Esophagus squamous epithelium (tissue), 4 donors: ENCODE measurements at regions not wholly inside any gene's neighbourhood (a gene's known extent, or its start where the extent isn't known, plus 50 kb on each side); places are given as distances from the start of the nearest gene placed in this dataset.

Experiments used
- POLR2A ChIP-seq, 4 donors: fragments of 450-650 bp; IDR thresholded peaks; one replicate each; pipeline ENCODE4 v1.6.1; 2017; ENCODE audit warnings: antibody characterized with exemption in 4 of 4, mild to moderate bottlenecking in 4 of 4, moderate library complexity in 3 of 4
- TF ChIP-seq, protein P1 (sequence below), 6 experiments: fragments of 450-650 bp in 4 of 6; fragments of 200-600 bp in 2 of 6; sonication (generic) in 2 of 6; IDR thresholded peaks; one replicate each; pipeline ENCODE4 v1.5.1; 2016 to 2019; ENCODE audit warnings: antibody characterized with exemption in 6 of 6, mild to moderate bottlenecking in 4 of 6, moderate library complexity in 4 of 6

DNA sequence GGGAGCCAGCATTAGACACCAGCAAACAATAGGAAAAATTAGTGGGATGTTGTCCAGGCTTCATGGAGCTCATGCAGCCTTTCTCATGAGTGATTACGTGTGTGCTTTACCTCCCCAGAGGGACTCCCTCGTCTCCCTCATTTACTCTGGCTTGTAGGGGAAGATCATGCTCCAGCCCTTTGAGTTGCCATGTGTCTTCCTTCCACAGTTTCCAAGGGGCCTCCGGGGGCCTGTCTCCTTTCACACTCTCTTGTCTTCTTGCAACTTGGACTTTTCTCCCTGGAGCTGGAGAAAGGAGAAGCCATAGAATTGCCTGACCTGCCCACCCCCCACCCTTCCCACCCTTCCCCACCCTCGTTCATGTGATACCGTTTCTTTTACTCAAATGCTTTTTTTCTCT is 98.7 kb downstream of the FAM43A start:
- TF ChIP-seq POLR2A (IDR thresholded peaks at IDR 0.05): no peak
- TF ChIP-seq, protein P1, sequence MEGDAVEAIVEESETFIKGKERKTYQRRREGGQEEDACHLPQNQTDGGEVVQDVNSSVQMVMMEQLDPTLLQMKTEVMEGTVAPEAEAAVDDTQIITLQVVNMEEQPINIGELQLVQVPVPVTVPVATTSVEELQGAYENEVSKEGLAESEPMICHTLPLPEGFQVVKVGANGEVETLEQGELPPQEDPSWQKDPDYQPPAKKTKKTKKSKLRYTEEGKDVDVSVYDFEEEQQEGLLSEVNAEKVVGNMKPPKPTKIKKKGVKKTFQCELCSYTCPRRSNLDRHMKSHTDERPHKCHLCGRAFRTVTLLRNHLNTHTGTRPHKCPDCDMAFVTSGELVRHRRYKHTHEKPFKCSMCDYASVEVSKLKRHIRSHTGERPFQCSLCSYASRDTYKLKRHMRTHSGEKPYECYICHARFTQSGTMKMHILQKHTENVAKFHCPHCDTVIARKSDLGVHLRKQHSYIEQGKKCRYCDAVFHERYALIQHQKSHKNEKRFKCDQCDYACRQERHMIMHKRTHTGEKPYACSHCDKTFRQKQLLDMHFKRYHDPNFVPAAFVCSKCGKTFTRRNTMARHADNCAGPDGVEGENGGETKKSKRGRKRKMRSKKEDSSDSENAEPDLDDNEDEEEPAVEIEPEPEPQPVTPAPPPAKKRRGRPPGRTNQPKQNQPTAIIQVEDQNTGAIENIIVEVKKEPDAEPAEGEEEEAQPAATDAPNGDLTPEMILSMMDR (IDR thresholded peaks at IDR 0.05): no peak
